ENCODE measurements at regions not wholly inside any gene's neighbourhood (a gene's known extent, or its start where the extent isn't known, plus 50 kb on each side); places are given as distances from the start of the nearest gene placed in this dataset.

- H3K36me3 ChIP-seq, result no peaks in the 10 kb centered on the region
- H3K4me3 ChIP-seq, result no peak overlapping the region
- no peaks in the 10 kb centered on the region for H3K4me1 ChIP-seq
- H3K27ac ChIP-seq, result no peak overlapping the region
- intact Hi-C loops (cut with DNase I), result no loop called here
- no peak for DNase-seq
- TF ChIP-seq CTCF (IDR thresholded peaks at IDR 0.05) (no peak), POLR2A (IDR thresholded peaks at IDR 0.05) (no peak)
- H3K27me3 ChIP-seq, result peaks cover 0 to 12% (median 0%) of the 10 kb centered on the region in 4 donors
- WGBS, 2 donors, result 60 to 65% methylated on average over 5 of the region's 5 CpGs
- no peaks in the 10 kb centered on the region for H3K9me3 ChIP-seq
Measured at GRCh38 chr10:29034592-29034991, 254.3 kb upstream of the LYZL1 start.

- no peak overlapping the region for H3K27ac ChIP-seq
- peaks cover 0 to 12% (median 0%) of the 10 kb centered on the region in 4 donors for H3K27me3 ChIP-seq
- TF ChIP-seq POLR2A (IDR thresholded peaks at IDR 0.05) (no peak), CTCF (IDR thresholded peaks at IDR 0.05) (no peak)
- no peak overlapping the region for H3K4me3 ChIP-seq
- H3K36me3 ChIP-seq, result no peaks in the 10 kb centered on the region
- 72 to 78% methylated on average over 2 of the region's 2 CpGs for WGBS, 2 donors
- DNase-seq, result no peak
- intact Hi-C loops (cut with DNase I), result no loop called here
- H3K4me1 ChIP-seq, result no peaks in the 10 kb centered on the region
- H3K9me3 ChIP-seq, result no peaks in the 10 kb centered on the region
Measured at GRCh38 chr10:29035721-29036120, 253.1 kb upstream of the LYZL1 start.

- no peak overlapping the region for H3K4me3 ChIP-seq
- TF ChIP-seq POLR2A (IDR thresholded peaks at IDR 0.05) (no peak), CTCF (IDR thresholded peaks at IDR 0.05) (no peak)
- H3K4me1 ChIP-seq, result no peaks in the 10 kb centered on the region
- H3K27me3 ChIP-seq, result peaks cover 0 to 12% (median 0%) of the 10 kb centered on the region in 4 donors
- H3K9me3 ChIP-seq, result no peaks in the 10 kb centered on the region
- no peaks in the 10 kb centered on the region for H3K36me3 ChIP-seq
- WGBS, 2 donors, result 82 to 91% methylated on average over 11 to 12 of the region's 12 CpGs
- DNase-seq, result no peak
- intact Hi-C loops (cut with DNase I), result no loop called here
- no peak overlapping the region for H3K27ac ChIP-seq
Measured at GRCh38 chr10:29037348-29038113, 251.3 kb upstream of the LYZL1 start.

- DNase-seq, result no peak
Measured at GRCh38 chr10:29039091-29039490, 249.8 kb upstream of the LYZL1 start.

More at GRCh38 chr10:29039091-29039490, 249.8 kb upstream of the LYZL1 start:
- Histone ChIP-seq H3K36me3 (no peaks in the 10 kb centered on the region), H3K4me3 (no peak overlapping the region), H3K9me3 (no peaks in the 10 kb centered on the region), H3K4me1 (no peaks in the 10 kb centered on the region), H3K27me3 (peaks cover 0 to 12% (median 0%) of the 10 kb centered on the region in 4 donors), H3K27ac (no peak overlapping the region)
- WGBS, 2 donors, result 73 to 84% methylated on average over 5 of the region's 5 CpGs
- TF ChIP-seq POLR2A (IDR thresholded peaks at IDR 0.05), result no peak
- TF ChIP-seq CTCF (IDR thresholded peaks at IDR 0.05), result no peak
- intact Hi-C loops (cut with DNase I), result no loop called here

Measured in esophagus squamous epithelium (tissue), 5 donors.